PFSK-1 (cell line): ENCODE measurements at regions not wholly inside any gene's neighbourhood (a gene's known extent, or its start where the extent isn't known, plus 50 kb on each side); places are given as distances from the start of the nearest gene placed in this dataset.

Experiments
- SIN3A ChIP-seq: IDR thresholded peaks from 2 replicates; pipeline ENCODE4 v1.6.1; 2012; ENCODE audit warnings: mild to moderate bottlenecking, low read length, moderate library complexity, borderline replicate concordance; ENCODE audit not compliant: insufficient read depth
- TAF1 ChIP-seq: IDR thresholded peaks from 2 replicates; pipeline ENCODE4 v1.6.1; 2012; ENCODE audit warnings: low read length, control low read depth, borderline replicate concordance; ENCODE audit not compliant: insufficient read depth

GRCh38 chr1:4079815-4080214, 179.7 kb upstream of the C1orf174 start:
- TF ChIP-seq TAF1: no peak
- TF ChIP-seq SIN3A: no peak
